ENCODE measurements at regions not wholly inside any gene's neighbourhood (a gene's known extent, or its start where the extent isn't known, plus 50 kb on each side); places are given as distances from the start of the nearest gene placed in this dataset.
A peak's percentile ranks its signal among the peaks of the same experiment; 100 is the strongest.

DNA sequence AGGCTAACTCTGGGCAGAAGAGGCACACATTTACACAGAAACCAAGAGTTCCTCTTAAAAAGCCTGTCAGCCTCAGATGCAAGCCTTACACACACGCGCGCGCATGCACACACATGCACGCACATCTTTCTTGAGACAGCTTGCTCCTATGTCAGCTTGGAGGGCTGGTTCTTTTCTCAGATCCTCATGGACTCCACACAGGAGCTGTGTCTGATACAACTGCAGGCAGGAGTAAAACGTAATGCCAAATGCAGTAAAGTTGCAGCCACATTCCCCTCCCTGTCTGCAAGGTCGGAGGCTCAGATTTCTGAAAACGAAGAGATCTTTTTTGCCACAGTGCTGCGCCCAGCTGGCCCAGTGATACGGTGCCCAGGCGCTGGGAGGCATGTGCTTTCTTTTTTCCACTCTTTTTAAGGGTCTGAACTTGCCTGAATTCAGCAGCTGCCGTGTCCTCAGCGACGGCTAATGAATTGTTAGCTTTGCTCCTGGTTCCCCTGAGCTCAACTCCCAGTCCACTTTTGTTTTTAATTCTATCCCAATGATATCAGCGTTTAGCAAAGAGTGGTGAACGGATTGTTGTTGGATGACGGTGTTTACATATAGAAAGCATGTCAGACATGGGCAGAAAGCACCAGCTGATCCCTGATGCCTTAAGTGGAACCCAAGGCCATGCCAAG is 72.9 kb upstream of the FOXN3 start:
- Histone ChIP-seq H3K4me3 (replicated peaks; ENCODE audit: insufficient read depth, low read length) (no peak overlapping the region), H3K27me3 (ENCODE audit: insufficient read depth, poor library complexity, severe bottlenecking) (no peaks in the 10 kb centered on the region), H3K27ac (replicated peaks) (no peak overlapping the region)
- no peak for DNase-seq (ENCODE audit: low read depth in 1 of 2, low spot score in 1 of 2)
- TF ChIP-seq POLR2AphosphoS5 (IDR thresholded peaks at IDR 0.05; ENCODE audit: low read depth) (no peak), SPI1 (IDR thresholded peaks at IDR 0.05; ENCODE audit: borderline replicate concordance, low read depth) (no peak), GABPA (IDR thresholded peaks at IDR 0.05; ENCODE audit: low read depth) (no peak), REST (IDR thresholded peaks at IDR 0.05; ENCODE audit: insufficient replicate concordance, low read depth) (no peak)
- TF ChIP-seq, protein P1, sequence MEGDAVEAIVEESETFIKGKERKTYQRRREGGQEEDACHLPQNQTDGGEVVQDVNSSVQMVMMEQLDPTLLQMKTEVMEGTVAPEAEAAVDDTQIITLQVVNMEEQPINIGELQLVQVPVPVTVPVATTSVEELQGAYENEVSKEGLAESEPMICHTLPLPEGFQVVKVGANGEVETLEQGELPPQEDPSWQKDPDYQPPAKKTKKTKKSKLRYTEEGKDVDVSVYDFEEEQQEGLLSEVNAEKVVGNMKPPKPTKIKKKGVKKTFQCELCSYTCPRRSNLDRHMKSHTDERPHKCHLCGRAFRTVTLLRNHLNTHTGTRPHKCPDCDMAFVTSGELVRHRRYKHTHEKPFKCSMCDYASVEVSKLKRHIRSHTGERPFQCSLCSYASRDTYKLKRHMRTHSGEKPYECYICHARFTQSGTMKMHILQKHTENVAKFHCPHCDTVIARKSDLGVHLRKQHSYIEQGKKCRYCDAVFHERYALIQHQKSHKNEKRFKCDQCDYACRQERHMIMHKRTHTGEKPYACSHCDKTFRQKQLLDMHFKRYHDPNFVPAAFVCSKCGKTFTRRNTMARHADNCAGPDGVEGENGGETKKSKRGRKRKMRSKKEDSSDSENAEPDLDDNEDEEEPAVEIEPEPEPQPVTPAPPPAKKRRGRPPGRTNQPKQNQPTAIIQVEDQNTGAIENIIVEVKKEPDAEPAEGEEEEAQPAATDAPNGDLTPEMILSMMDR (IDR thresholded peaks at IDR 0.05; ENCODE audit: insufficient read depth, low read length), result no peak

DNA sequence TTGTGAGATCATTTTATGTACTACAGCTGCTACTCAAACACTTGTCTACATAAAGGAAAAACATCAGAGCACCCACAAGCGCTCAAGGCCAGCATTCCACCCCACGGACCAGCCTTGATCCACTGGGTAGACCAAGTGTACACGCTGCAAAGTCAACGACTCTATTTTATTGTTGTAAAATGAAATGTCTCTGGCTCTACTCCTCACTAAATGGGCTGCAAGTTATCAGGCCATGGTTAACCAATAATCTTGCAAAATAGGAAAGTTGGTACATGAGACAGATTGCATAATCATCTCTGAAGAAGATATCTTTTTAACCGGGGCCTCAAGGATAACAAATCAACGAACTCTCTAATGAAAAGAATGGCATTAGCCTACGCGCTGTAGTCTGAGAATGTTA is 69.9 kb upstream of the FOXN3 start:
- Histone ChIP-seq H3K27me3 (ENCODE audit: insufficient read depth, poor library complexity, severe bottlenecking) (no peaks in the 10 kb centered on the region), H3K4me3 (replicated peaks; ENCODE audit: insufficient read depth, low read length) (no peak overlapping the region), H3K27ac (replicated peaks) (peak overlapping the region; percentile 71)
- TF ChIP-seq POLR2AphosphoS5 (IDR thresholded peaks at IDR 0.05; ENCODE audit: low read depth) (no peak), GABPA (IDR thresholded peaks at IDR 0.05; ENCODE audit: low read depth) (no peak), REST (IDR thresholded peaks at IDR 0.05; ENCODE audit: insufficient replicate concordance, low read depth) (peak; percentile 18), SPI1 (IDR thresholded peaks at IDR 0.05; ENCODE audit: borderline replicate concordance, low read depth) (no peak)
- TF ChIP-seq, protein P1 (IDR thresholded peaks at IDR 0.05; ENCODE audit: insufficient read depth, low read length), result no peak
- DNase-seq (ENCODE audit: low read depth in 1 of 2, low spot score in 1 of 2), result peak; percentile 71 to 86

DNA sequence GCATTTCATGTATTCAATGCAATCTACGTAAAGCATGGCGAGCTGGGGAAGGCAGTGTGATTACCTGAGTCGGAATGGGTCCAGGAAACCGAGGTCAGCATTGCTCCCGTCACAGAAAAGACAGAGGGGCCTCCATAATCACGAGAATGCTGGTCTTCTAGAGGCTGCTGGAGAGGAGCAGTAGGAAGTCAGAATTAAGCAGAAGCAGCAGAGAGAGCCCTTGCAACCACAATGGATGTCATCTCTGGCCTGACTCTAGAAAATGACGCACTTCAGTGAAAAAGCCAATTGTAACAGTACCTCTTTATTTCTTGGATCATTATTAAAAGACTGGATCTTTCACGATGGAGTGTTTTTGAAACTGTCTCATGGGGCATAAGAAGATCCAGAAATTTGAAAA is 69.5 kb upstream of the FOXN3 start:
- Histone ChIP-seq H3K4me3 (replicated peaks; ENCODE audit: insufficient read depth, low read length) (no peak overlapping the region), H3K27me3 (ENCODE audit: insufficient read depth, poor library complexity, severe bottlenecking) (no peaks in the 10 kb centered on the region), H3K27ac (replicated peaks) (peak overlapping the region; percentile 71)
- peak; percentile 51 to 65 for DNase-seq (ENCODE audit: low read depth in 1 of 2, low spot score in 1 of 2)
- TF ChIP-seq SPI1 (IDR thresholded peaks at IDR 0.05; ENCODE audit: borderline replicate concordance, low read depth) (no peak; the same call in 1 of the 2 replicates), POLR2AphosphoS5 (IDR thresholded peaks at IDR 0.05; ENCODE audit: low read depth) (no peak), GABPA (IDR thresholded peaks at IDR 0.05; ENCODE audit: low read depth) (no peak), REST (IDR thresholded peaks at IDR 0.05; ENCODE audit: insufficient replicate concordance, low read depth) (no peak)
- TF ChIP-seq, protein P1 (IDR thresholded peaks at IDR 0.05; ENCODE audit: insufficient read depth, low read length), result no peak
